CD4-positive, alpha-beta T cell treated with Interleukin-17A for 1 hour (primary cell): ENCODE measurements at regions not wholly inside any gene's neighbourhood (a gene's known extent, or its start where the extent isn't known, plus 50 kb on each side); places are given as distances from the start of the nearest gene placed in this dataset.

Experiments
- DNase-seq: peaks from one replicate; pipeline ENCODE4 v3.0.0-alpha.2; 2020

DNA sequence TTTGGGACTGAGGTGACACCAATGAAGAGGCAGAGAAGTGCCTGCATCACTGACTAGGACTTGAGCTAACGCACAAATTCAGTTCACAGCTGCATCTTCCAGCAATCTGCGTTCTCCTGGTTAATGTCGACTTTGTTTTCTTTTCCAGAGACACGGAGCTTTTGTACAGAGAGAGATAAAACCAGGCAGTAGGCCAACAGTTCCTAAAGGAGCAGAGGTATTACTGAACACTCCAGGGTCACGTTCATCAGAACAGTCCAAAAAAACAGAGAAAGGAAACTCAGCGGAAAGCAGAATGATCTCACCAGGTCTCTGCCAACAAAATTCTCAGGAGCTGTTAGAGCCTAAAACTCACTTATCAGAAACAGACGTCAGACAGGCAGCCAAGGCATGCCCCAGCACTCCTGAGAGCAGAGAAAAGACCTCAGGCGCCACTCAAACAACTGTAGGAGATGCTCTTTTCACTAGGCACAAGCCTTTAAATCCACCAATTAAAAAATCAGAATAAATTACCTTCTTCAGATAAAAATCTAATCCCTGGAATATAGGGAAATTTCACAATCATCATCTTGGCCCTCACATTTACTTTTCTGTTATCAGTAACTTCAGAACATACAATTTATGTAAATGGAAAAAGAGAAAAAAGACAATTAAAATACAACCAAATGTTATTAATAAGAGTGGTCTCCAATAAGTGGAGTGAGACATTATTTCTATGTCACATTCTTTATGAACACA, 95.9 kb upstream of the SPTBN1 start:
- no peak for DNase-seq

DNA sequence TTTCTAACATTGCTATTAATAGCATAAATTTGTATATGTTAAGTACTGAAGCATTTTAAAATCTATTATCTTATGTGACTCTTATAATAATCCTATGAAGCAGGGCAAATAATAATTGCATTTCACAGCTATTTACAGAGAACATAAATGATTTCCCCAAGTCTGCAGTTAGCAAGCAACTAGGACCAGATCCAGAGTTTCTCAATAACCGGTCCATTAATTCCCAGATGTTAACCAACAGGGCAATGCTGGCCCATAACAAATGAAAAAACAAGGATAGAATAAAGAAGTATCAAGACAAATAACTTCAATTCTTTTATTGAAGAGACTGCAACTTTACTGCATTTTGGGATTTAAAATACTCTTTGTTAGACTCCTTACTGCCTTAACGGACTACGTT, 91.7 kb upstream of the SPTBN1 start:
- DNase-seq, result no peak

DNA sequence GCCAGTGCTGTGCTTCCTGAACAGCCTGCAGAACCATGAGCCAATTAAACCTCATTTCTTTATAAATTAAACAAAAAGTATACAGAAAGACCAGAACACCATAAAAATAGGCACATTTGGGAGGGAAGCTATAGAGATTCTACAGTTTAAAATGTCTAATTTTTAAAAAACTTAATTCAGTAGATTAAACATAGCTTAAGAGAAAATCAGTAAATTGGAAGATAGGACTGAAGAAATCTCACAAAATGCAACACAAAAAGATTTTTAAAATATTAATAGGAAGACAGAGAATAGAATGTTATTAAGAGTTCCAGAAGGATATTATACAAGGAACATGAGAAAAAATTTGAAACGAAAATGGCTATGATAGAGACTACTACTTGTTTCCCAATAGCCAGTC, 90.5 kb upstream of the SPTBN1 start:
- no peak for DNase-seq

DNA sequence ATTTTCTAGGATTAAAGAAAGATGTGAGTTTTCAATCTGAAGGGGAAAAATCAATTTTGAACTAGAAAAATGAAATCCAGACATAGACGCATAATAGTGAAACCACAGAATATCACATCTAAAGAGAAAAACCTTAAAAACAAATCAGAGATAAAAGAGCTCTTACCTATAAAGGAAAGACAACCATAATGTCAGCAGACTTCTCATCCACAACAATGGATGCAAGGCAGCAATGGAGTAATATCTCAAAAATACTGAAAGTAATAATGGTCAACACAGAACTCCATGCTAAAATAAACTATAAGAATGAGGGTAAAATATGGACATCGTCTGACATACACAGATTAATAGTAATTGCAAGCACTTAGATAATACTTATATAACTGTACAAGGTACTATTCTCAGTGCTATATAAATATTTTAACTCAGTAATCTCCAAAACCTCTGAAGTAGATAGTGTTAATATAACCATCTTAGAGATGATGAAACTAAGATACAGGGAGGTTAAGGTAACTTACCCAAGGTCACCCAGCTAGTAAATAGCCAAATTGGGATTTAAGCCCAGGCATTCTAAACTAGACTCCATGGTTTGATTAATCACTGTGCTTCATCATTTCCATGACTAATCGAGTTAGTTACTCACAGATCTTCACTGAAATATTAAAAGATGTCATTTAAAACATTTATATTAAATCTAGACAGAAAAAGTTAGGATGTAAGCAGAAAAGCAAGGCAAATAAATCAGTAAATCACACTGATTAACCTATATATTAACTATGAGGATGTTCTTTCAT, 89.4 kb upstream of the SPTBN1 start:
- DNase-seq, result no peak

DNA sequence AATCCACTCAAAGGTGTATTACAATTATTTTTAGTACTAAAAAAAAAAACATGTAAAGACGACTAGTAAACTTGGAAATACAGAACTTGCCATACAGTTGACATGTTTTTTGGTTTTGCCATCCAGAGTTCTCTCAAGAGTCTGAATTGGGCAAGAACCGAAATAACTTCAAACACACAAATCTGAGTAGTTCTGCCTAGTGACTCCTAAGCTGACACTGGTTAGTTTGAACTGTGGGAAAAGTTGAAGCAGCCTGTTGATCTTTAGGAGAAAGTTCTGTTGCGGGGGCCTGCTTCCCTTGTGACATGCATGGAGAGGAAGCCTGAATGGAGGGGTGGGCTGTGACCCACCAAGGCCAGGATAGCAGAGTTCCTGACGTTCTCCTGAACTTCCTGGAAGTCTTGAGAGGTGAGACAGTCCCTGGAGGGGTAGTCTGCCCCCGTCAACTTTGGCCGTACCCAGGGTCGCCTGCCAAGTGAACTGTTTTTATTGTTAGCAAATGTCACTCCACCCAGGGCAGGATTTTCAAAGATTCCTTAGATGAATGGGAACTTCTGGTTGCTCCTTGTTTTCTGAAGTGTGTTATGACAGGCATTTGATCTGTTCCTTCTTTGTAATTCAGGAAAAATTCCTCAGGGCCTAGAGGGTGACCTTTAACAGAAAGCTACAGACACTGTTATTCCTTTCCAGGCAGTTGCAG, 85.6 kb upstream of the SPTBN1 start:
- DNase-seq, result no peak

DNA sequence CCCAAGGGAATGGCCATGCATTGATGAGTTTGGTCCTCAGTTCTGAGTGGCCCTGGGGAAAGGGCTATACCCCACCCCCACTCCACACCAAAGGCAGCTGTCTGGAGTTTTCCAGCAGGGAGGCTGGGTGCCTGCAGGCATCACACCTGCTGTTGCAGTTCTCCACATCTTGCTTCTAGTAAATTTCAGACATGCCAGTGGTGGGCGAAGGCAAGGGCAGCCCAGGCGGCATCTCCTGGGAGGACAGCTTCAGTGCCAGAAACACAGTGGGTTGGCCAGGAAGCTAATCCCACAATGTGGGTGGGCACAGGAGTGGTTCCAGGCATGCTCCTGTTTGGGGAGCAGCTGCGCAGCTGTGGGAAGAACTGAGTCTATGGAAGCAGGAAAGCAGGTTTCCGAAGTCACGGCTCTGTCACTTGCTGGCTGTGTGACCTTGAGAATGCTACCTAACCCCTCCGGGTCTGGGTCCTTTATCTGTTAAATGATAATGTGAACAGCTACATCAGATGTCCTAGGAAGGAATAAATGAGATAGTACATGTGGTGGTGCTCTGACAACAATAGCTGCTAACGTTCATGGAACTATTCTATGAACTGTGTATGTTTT, 84.6 kb upstream of the SPTBN1 start:
- DNase-seq, result no peak

DNA sequence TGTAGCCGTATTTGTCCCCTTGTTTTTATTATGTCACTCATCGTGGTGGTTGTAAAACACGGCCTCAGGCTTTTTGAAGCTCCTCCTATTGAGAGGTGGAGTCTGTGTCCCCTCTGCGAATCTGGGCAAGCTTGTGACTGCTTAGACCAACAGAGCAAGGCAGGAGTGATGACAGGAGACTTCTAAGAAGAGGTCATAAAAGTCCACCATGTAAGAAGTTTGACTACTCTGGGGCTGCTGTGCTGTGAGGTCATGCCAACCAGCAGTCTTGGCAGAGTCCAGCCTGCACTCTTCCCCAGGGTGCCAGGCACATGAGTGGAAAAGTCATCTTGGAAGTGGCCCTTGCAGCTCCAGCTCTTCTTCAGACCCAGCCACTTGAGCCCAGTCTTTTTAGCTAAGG, 83.8 kb upstream of the SPTBN1 start:
- DNase-seq, result no peak

DNA sequence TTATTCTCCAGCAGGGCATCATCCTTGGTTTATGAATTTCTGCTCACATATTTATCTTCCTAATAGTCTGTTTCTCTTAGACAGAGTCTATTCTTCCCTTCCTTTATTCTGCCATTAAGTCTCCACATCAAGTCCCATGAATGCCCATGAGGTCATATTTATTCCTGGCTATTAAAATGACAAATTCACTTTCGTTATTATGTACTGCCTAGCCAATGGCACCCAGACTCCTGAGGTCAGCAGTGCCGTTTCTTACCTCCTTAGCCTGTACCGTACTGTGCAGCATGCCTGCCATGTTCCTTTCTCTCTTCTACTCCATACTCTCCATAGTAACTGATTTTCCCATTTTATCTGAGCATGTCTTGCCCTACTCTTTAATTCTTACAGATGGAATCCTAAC, 82.3 kb upstream of the SPTBN1 start:
- DNase-seq, result no peak

DNA sequence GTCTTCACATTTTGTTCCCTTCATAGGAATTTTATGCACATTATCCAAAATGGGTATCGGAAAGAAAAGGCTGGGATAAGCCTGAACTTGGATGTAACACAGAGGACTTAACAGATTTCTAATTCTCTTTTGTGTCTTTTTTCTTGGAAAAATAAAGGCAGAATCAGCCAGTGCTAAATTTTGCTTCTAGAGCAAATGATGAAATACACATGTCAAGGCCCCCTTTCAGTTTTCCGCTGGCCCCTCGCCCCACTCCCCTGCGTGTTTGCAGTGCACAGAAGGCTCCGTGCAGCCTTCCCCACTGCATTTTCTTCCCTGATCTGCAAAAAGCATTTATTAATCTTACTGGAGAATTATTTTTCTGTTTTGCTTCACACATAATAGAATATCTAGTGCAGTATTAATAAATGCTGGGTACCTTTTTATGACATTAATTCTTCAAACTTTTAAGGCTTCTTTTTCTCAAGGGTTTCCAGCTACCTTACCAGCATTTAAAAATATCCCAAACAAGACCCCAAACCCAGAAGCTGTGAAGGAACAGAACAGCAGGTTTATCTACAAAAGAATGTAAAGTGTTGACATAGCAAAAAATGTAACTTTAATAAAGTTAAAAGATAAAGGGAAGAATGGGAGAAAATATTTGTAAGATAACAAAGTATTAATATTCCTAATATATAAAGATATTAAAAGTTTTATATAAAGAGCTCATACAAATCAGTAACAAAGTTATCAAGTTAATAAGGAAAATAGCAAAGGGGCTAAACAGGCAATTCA, 81.3 kb upstream of the SPTBN1 start:
- DNase-seq, result no peak

DNA sequence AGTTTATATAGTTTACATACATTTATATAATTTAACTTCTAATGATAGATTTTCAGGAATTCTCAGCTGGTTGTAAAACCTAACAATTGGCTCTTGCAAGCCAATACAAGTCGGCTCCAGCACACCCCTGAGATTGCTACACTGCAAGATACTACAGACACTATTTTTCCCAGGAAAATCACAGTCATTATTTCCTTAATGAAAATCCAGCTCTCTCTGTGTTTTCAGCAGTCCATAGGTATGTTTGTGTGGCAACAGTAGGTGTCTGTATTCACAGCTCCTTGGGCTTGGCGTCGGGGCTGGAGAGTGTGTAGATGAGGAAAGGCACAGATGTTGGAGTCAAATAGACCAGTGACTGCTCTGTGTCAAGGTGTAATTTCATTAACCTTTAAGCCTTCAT, 78.7 kb upstream of the SPTBN1 start:
- no peak for DNase-seq

DNA sequence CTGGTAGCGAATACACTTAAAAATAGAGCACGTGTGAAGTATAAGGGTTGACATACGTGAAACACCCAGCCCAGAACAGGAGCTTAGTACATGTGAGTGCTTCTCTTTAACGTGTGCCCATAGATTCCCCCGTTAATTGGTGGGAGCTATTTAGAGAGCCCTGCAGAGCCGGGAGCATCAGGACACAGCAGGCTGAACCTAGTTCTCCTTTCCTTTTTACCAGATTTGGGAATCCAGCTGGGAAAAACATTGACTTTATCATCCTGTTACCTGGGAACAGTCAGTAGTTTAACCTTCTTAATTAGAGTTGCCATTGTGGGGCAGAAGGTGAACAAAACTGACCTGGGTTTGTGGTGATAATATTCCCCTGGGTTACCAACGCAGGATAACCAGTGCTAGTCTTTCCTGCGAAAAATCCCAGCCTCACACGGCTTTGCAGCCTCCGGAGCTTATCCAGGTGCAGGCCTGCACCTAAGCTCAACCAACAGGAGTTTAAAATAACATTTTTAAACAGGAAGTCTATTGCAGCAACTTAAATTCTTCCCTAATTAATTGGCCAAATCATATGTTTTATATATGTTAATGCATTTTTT, 78.1 kb upstream of the SPTBN1 start:
- DNase-seq, result no peak

DNA sequence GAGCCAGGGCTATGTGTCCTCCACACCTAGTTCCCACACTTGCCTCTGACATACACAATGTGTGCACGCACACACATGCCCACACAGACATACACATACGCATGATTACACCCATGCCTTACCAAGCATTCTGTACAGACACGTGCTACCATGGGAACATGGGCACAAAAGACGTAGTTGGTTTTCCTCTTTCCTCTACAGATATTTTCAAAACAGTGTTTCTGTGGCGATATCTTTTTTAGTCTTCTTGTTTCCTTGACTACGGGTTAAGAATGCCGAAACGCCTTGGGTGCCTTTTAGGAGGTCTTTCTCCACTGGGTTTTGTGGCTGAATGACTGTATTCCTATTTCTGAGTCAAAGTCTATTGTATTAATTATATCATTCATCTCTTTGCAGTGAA, 75.5 kb upstream of the SPTBN1 start:
- no peak for DNase-seq

DNA sequence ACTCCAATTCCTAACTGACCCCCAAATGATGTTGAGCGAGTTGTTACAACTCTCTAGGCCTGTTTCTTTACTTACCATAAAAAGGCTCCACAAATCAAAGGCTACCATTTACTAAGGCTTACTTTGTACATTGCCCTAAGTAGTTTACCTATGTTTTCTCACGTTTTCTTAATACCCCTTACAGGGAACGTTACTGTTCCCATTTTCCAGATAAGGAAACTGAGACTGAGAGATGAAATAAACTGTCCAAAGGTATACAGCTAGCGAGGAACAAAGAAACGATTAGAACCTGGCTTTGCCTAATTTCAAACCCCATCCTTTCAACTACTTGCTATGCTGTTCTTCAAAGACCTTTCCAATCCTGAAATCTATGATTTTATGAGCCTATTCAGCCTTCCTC, 74.8 kb upstream of the SPTBN1 start:
- DNase-seq, result no peak

DNA sequence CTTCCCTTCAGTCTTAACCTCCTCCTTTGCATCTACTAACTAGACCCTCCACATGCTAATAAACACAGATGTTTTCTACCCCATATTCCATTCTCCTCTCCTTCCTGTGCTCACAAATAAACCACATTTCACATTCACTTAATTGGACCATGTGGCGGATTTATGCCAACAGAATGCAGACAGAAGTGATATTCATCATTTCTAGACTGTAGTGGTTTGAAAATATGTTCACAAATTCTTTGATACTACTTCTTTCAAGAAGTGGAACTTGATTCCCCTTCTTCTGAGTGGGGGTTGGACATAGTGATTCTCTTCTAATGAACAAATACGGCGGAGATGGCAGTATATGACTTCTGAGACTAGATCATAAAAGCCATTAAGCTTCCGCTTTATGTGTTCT, 73.5 kb upstream of the SPTBN1 start:
- no peak for DNase-seq

DNA sequence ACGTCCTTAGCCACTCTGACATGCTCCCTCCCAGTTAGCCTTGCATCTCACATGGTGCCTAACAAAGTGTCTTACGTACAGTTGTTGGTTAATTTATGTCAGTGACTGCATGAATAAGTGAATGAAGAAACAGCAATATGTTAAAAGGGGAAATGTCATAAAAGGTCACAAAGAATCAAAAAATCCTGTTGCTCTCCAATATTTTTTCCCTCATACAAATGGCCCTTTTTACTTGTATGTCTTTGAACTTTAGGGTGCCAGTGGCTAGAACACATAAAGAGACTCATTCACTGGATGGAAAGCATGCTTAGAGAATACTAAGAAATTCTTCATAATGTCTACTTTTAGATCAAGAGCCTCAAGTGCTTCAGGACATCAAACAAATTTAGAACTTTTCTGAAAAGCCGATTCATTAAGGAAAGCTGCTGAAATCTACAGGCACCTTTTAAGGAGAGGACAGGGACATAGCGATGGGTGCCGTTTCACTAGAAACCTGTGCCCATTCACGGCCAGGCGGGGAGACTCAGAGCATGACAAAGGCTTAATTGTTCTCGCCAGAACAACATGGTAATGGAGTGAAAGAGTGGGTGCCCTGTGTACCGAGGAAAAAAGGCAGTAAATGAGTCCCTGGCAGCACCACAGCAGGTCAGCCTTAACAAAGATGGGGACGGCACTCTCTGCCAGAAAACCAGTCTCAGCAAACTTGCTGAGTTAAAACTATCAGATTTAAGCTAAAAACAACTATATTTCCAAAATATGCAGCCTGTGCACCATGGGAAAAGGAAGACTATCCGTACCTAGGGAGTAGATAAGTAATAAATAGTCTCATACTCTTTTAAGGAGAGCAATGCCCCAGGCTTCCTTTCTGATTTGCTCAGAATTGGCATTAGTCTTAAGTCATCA, 71.6 kb upstream of the SPTBN1 start:
- no peak for DNase-seq

DNA sequence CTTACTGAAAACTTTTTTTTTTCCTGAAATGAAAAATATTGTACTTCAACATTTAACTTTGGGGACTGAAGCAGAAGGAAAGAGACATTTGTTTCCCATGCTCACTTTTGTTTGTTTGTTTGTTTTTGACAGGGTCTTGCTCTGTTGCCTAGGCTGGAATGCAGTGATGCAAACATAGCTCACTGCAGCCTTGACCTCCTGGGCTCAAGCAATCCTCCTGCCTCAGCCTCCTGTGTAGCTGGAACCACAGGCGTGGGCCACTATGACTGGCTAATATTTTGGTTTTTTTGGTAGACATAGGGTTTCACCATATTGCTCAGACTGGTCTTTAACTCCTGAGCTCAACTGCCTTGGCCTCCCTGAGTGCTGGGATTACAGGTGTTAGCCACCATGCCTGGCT, 70.9 kb upstream of the SPTBN1 start:
- no peak for DNase-seq

DNA sequence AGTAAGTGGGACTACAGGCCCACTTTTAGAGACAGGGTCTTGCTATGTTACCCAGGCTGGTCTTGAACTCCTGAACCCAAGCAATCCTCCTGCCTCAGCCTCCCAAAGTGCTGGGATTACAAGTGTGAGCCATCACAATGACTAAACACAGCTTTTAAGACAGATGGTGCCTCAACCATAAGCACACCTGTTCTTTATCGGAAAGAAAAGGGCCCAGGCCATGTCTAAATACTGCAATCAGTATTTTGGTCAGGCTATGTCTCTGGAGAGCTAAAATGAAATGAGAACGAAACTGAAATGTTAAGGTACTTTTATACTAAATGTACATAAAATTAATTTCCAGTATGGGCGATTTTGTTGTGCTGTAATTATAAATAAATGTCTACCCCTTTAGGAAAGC, 69.5 kb upstream of the SPTBN1 start:
- no peak for DNase-seq

DNA sequence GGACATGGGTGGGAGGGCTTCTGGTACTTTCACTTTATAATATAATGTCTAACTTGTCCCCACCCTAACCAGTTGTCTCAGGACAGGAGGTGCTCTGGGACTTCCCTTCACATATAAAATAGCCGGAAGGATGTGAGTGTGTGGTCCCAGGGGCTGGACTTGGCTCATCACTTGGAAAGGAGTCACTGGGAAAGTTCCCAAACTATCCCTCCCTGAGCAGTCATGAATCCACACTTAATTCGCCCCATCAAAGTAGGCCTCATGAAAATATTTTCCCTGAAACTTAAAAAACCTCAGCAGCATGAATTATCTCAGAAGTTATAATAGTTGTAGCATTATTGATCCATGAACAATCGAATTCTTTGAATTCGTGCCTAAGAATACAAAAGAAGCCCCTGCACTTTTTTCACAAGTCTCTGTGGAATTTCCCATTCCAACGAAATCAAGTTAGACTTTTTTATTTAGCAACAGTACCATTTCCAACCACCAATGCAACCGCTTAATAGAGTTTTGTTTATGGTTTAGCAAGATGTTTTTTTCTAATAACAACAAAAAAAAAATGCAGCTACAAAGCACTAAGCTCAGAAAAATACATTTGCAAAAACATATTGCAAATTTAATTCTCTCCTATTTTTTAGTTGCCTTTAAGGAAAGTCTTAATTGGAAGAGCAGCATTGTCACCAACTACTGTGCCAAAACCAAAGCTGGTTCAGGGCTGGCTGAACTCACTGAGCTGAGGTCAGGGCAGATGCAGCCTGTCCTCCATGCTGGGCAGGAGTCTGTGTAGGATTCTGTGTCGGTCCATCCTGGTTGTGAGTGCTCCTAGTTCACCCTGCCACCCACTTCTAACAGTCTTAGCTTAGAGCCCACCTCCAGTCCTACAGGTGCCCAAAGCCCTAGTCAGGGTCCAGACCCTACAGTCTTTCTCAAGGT, 68.8 kb upstream of the SPTBN1 start:
- no peak for DNase-seq

DNA sequence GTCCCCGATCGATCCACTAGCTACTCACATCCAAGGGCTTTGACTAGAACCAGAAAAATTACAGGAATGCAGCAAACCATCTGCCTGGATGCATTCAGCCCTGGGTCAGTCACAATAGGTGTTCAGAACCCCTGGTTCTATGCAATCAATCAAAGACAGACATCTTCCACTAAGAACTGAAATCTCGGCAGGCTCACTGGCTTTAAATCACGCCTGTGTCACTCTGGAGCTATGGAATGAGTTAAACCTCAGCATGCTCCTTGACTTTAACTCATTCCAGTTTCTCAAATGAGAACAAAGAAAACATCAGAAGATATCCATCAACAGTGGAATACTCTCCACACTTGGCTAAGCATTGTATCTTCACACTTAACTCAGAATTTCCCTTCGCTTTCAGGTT, 68.1 kb upstream of the SPTBN1 start:
- no peak for DNase-seq
